HG02623 (cell line): ENCODE measurements at regions not wholly inside any gene's neighbourhood (a gene's known extent, or its start where the extent isn't known, plus 50 kb on each side); places are given as distances from the start of the nearest gene placed in this dataset.
"Not testable (repeated sequence)": the region's sequence is repeated elsewhere in the genome, so short reads cannot be mapped to it uniquely, and the experiment has no call there.

Experiments
- ATAC-seq: cut with Tn5 transposase; IDR thresholded peaks from one replicate; pipeline ENCODE4 v1.9.1; 2021; ENCODE audit warnings: moderate library complexity; ENCODE audit not compliant: unreplicated experiment

- peak; percentile 43 for ATAC-seq
Measured at GRCh38 chr6:12605888-12606345, 110.7 kb upstream of the PHACTR1 start.

GRCh38 chr6:12606616-12607015 lies 110.0 kb upstream of the PHACTR1 start:
- no peak for ATAC-seq

- peak; percentile 55 for ATAC-seq
Measured at GRCh38 chr6:12608016-12608860, 108.3 kb upstream of the PHACTR1 start.

- peak; percentile 5 for ATAC-seq
Measured at GRCh38 chr6:12608874-12609273, 107.7 kb upstream of the PHACTR1 start.

GRCh38 chr6:12609751-12610150 lies 106.8 kb upstream of the PHACTR1 start:
- ATAC-seq, result no peak

GRCh38 chr6:12610862-12611261 lies 105.7 kb upstream of the PHACTR1 start:
- ATAC-seq, result no peak

GRCh38 chr6:12613811-12614210 lies 102.8 kb upstream of the PHACTR1 start:
- ATAC-seq, result no peak

GRCh38 chr6:12614456-12614855 lies 102.1 kb upstream of the PHACTR1 start:
- ATAC-seq, result no peak

- ATAC-seq, result no peak
Measured at GRCh38 chr6:12618296-12618695, 98.3 kb upstream of the PHACTR1 start.

- ATAC-seq, result no peak
Measured at GRCh38 chr6:12621754-12622153, 94.8 kb upstream of the PHACTR1 start.

GRCh38 chr6:12622566-12622965 lies 94.0 kb upstream of the PHACTR1 start:
- ATAC-seq, result no peak

GRCh38 chr6:12624142-12624837 lies 92.3 kb upstream of the PHACTR1 start:
- no peak for ATAC-seq

- ATAC-seq, result no peak
Measured at GRCh38 chr6:12627053-12627452, 89.5 kb upstream of the PHACTR1 start.

GRCh38 chr6:12628327-12628726 lies 88.2 kb upstream of the PHACTR1 start:
- no peak for ATAC-seq

GRCh38 chr6:12633746-12634145 lies 82.8 kb upstream of the PHACTR1 start:
- ATAC-seq, result not testable (repeated sequence)

GRCh38 chr6:12635375-12635774 lies 81.2 kb upstream of the PHACTR1 start:
- no peak for ATAC-seq

GRCh38 chr6:12635813-12636212 lies 80.8 kb upstream of the PHACTR1 start:
- ATAC-seq, result no peak

- no peak for ATAC-seq
Measured at GRCh38 chr6:12636336-12636735, 80.2 kb upstream of the PHACTR1 start.

- peak; percentile 58 for ATAC-seq
Measured at GRCh38 chr6:12637960-12638641, 78.5 kb upstream of the PHACTR1 start.

GRCh38 chr6:12640438-12640837 lies 76.1 kb upstream of the PHACTR1 start:
- ATAC-seq, result no peak

- ATAC-seq, result not testable (repeated sequence)
Measured at GRCh38 chr6:12641785-12642184, 74.8 kb upstream of the PHACTR1 start.

- no peak for ATAC-seq
Measured at GRCh38 chr6:12645941-12646340, 70.6 kb upstream of the PHACTR1 start.
